Central memory CD8-positive, alpha-beta T cell (primary cell): ENCODE measurements at regions not wholly inside any gene's neighbourhood (a gene's known extent, or its start where the extent isn't known, plus 50 kb on each side); places are given as distances from the start of the nearest gene placed in this dataset.

Experiments used
- ATAC-seq: fragments of 150-1000 bp; cut with Tn5 transposase; replicated peaks from 2 replicates; pipeline ENCODE4 v1.10.0; 2022; ENCODE audit warnings: mild to moderate bottlenecking, moderate FRiP score, moderate number of reproducible peaks; ENCODE audit not compliant: poor library complexity, severe bottlenecking; ENCODE audit errors: extremely low read depth
- DNase-seq, 2 donors: peaks; one replicate each; pipeline ENCODE4 v3.0.0; 2021; ENCODE audit warnings: low spot score in 2 of 2
- H3K27ac Mint-ChIP-seq: one replicate; pipeline ENCODE4 v1.8.0; 2022; ENCODE audit warnings: low read depth, mild to moderate bottlenecking, moderate library complexity, mixed read lengths
- H3K27me3 Mint-ChIP-seq: one replicate; pipeline ENCODE4 v1.8.0; 2022; ENCODE audit warnings: mixed read lengths
- H3K36me3 Mint-ChIP-seq: one replicate; pipeline ENCODE4 v1.8.0; 2022; ENCODE audit warnings: mild to moderate bottlenecking, moderate library complexity, mixed read lengths; ENCODE audit not compliant: insufficient read depth
- H3K4me1 Mint-ChIP-seq: one replicate; pipeline ENCODE4 v1.8.0; 2022; ENCODE audit warnings: mixed read lengths
- H3K4me3 Mint-ChIP-seq: one replicate; pipeline ENCODE4 v1.8.0; 2022; ENCODE audit warnings: mild to moderate bottlenecking, moderate library complexity, mixed read lengths
- H3K9me3 Mint-ChIP-seq: one replicate; pipeline ENCODE4 v1.8.0; 2022; ENCODE audit warnings: mixed read lengths

GRCh38 chr4:189071241-189071640 is 869.4 kb upstream of the FRG1 start:
- H3K36me3 Mint-ChIP-seq: peaks cover 3% of the 10 kb centered on the region
- H3K9me3 Mint-ChIP-seq: peaks cover 22% of the 10 kb centered on the region
- no peak for DNase-seq
- H3K4me1 Mint-ChIP-seq: no peaks in the 10 kb centered on the region
- no peak for ATAC-seq
- no peak overlapping the region for H3K4me3 Mint-ChIP-seq
- H3K27me3 Mint-ChIP-seq: no peaks in the 10 kb centered on the region
- H3K27ac Mint-ChIP-seq: no peak overlapping the region

DNA sequence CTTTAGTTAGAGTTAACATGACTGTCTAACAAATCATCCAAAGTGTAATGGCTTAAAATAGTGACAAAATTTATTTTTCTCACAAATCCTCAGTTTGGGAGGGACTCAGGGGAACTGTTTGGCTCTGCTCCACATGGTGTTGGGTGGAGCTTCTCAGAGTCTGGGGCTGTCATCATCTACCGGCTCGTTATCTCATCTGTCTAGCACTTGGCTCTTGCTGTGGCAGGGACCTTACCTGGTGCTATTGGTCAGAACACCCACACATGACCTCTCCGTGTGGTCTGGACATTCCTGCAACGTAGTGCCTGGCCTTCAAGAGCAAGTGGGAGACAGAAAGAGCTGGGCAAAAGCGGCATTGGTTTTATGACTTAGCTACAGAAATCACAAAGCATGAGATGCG is 866.9 kb upstream of the FRG1 start:
- peaks cover 14% of the 10 kb centered on the region for H3K9me3 Mint-ChIP-seq
- H3K4me3 Mint-ChIP-seq: no peak overlapping the region
- no peak for ATAC-seq
- no peaks in the 10 kb centered on the region for H3K27me3 Mint-ChIP-seq
- H3K27ac Mint-ChIP-seq: no peak overlapping the region
- H3K36me3 Mint-ChIP-seq: peaks cover 3% of the 10 kb centered on the region
- no peaks in the 10 kb centered on the region for H3K4me1 Mint-ChIP-seq
- DNase-seq: no peak

GRCh38 chr4:189081826-189082225 is 858.8 kb upstream of the FRG1 start:
- no peaks in the 10 kb centered on the region for H3K27me3 Mint-ChIP-seq
- H3K4me3 Mint-ChIP-seq: no peak overlapping the region
- no peak for DNase-seq
- H3K27ac Mint-ChIP-seq: no peak overlapping the region
- H3K9me3 Mint-ChIP-seq: peaks cover 9% of the 10 kb centered on the region
- H3K4me1 Mint-ChIP-seq: no peaks in the 10 kb centered on the region
- no peaks in the 10 kb centered on the region for H3K36me3 Mint-ChIP-seq
- ATAC-seq: no peak

DNA sequence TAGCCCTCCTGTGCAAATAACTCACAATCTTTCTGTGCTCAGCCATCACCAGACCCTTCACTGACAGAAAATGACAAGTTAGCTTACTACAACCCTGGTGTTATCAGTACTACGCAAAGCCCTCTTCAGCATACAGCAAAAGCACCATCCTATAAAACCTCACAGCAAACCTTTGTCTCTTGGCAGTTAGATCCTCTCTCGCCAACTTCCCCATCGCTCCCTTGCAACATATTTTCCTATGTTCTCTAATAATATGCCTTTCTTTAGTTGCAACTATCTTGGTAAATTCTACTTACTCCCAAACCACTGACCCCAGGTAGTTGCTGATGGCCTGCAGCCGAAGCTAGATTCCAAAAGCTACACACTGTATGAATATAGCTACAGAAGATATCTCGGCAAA is 856.9 kb upstream of the FRG1 start:
- H3K27me3 Mint-ChIP-seq: no peaks in the 10 kb centered on the region
- H3K27ac Mint-ChIP-seq: no peak overlapping the region
- ATAC-seq: no peak
- DNase-seq: no peak
- no peaks in the 10 kb centered on the region for H3K36me3 Mint-ChIP-seq
- no peak overlapping the region for H3K4me3 Mint-ChIP-seq
- H3K4me1 Mint-ChIP-seq: no peaks in the 10 kb centered on the region
- peaks cover 13% of the 10 kb centered on the region for H3K9me3 Mint-ChIP-seq

GRCh38 chr4:189084671-189085070 is 856.0 kb upstream of the FRG1 start:
- no peak overlapping the region for H3K27ac Mint-ChIP-seq
- ATAC-seq: no peak
- no peaks in the 10 kb centered on the region for H3K27me3 Mint-ChIP-seq
- DNase-seq: no peak
- H3K4me3 Mint-ChIP-seq: no peak overlapping the region
- no peaks in the 10 kb centered on the region for H3K4me1 Mint-ChIP-seq
- H3K36me3 Mint-ChIP-seq: no peaks in the 10 kb centered on the region
- peaks cover 15% of the 10 kb centered on the region for H3K9me3 Mint-ChIP-seq

GRCh38 chr4:189087971-189088370 is 852.7 kb upstream of the FRG1 start:
- Mint-ChIP-seq H3K4me1 (no peaks in the 10 kb centered on the region), H3K9me3 (peaks cover 20% of the 10 kb centered on the region), H3K36me3 (no peaks in the 10 kb centered on the region), H3K27me3 (no peaks in the 10 kb centered on the region), H3K4me3 (no peak overlapping the region), H3K27ac (no peak overlapping the region)
- ATAC-seq (no peak), DNase-seq (no peak)

DNA sequence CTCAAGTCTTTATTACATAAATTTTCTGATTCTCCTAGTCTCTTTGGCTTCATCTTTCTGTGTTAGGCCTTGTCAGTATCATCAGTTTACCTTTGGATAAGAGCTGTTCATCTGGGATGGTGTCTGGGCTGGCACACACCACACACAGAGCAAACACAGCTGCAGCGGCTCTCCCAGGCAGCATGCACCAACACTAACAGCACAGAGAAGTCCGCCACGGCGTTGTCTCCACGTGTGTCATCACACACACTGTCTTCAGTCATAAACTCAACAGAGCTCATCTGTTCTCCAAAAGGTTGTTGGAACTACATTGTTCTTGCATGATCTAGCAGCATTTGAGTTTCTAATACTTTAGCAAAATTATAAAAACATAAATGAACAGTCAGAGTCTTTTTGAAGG is 851.9 kb upstream of the FRG1 start:
- H3K27ac Mint-ChIP-seq: no peak overlapping the region
- no peak for ATAC-seq

DNA sequence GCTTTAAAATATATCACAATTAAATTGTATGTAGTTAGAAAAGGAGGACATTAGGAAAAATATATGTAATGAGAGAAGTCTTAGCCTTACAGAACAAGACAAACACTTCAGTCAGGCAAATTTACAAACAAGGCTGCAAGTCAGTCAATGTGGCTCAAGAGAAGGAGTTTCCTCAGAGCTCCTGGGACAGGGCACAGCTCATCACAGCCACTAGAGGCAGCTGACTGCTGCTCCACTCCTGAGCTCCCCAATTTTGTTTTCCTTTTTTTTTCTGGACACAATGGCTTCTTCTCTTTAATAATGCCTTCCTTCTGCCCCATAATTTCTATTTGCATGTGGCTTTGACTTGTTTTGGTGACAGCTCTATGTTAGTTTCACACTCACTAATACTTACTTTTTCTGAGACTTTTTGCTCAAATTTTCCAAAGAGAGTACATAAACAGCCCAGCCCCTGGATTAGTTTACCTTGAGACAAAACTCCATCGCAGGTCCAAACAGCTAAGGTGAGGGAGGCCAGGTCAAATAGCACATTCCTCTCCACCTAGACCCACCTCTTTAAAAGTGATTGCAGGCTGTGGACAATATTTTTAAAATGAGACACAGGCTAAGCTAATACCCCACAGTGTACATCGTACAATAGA is 850.4 kb upstream of the FRG1 start:
- H3K27ac Mint-ChIP-seq: no peak overlapping the region
- no peaks in the 10 kb centered on the region for H3K4me1 Mint-ChIP-seq
- peaks cover 14% of the 10 kb centered on the region for H3K9me3 Mint-ChIP-seq
- ATAC-seq (no peak), DNase-seq (no peak)
- no peaks in the 10 kb centered on the region for H3K27me3 Mint-ChIP-seq
- no peak overlapping the region for H3K4me3 Mint-ChIP-seq
- no peaks in the 10 kb centered on the region for H3K36me3 Mint-ChIP-seq

More for the DNA sequence above, 851.9 kb upstream of the FRG1 start:
- H3K4me3 Mint-ChIP-seq: no peak overlapping the region
- H3K27me3 Mint-ChIP-seq: no peaks in the 10 kb centered on the region
- no peak for DNase-seq
- H3K9me3 Mint-ChIP-seq: peaks cover 14% of the 10 kb centered on the region
- no peaks in the 10 kb centered on the region for H3K4me1 Mint-ChIP-seq
- H3K36me3 Mint-ChIP-seq: no peaks in the 10 kb centered on the region

- DNase-seq: no peak
- Mint-ChIP-seq H3K4me3 (no peak overlapping the region), H3K4me1 (no peaks in the 10 kb centered on the region), H3K36me3 (no peaks in the 10 kb centered on the region), H3K27me3 (no peaks in the 10 kb centered on the region), H3K27ac (no peak overlapping the region), H3K9me3 (peaks cover 19% of the 10 kb centered on the region)
- no peak for ATAC-seq
Observed at GRCh38 chr4:189092581-189092980, 848.1 kb upstream of the FRG1 start.

- DNase-seq (no peak), ATAC-seq (no peak)
- no peaks in the 10 kb centered on the region for H3K27me3 Mint-ChIP-seq
- no peak overlapping the region for H3K4me3 Mint-ChIP-seq
- no peak overlapping the region for H3K27ac Mint-ChIP-seq
- no peaks in the 10 kb centered on the region for H3K4me1 Mint-ChIP-seq
- no peaks in the 10 kb centered on the region for H3K36me3 Mint-ChIP-seq
- peaks cover 24% of the 10 kb centered on the region for H3K9me3 Mint-ChIP-seq
Observed at GRCh38 chr4:189096108-189096507, 844.6 kb upstream of the FRG1 start.

DNA sequence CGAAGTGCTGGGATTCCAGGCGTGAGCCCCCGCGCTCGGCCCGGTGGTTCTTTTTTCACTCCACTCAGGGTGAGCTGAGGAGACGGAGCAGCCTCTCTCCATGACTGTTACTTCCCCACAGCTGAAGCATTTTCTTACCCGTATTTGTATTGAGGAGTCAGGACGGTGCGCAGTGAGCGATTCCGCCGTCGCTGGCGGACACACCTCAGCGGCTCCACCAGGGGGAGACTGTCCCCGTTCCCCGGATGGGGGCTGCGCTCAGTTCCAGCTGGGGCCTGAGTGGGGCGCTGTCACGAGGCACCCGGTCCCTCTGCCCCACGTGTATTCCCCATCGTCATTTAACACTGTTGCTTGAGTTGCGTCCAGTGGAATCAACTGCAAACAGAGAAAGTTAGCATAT is 844.0 kb upstream of the FRG1 start:
- Mint-ChIP-seq H3K27ac (no peak overlapping the region), H3K4me3 (no peak overlapping the region), H3K9me3 (peaks cover 24% of the 10 kb centered on the region), H3K4me1 (no peaks in the 10 kb centered on the region), H3K36me3 (no peaks in the 10 kb centered on the region), H3K27me3 (no peaks in the 10 kb centered on the region)
- DNase-seq (no peak), ATAC-seq (no peak)

- no peak overlapping the region for H3K27ac Mint-ChIP-seq
Observed at GRCh38 chr4:189098932-189099696, 841.6 kb upstream of the FRG1 start.

DNA sequence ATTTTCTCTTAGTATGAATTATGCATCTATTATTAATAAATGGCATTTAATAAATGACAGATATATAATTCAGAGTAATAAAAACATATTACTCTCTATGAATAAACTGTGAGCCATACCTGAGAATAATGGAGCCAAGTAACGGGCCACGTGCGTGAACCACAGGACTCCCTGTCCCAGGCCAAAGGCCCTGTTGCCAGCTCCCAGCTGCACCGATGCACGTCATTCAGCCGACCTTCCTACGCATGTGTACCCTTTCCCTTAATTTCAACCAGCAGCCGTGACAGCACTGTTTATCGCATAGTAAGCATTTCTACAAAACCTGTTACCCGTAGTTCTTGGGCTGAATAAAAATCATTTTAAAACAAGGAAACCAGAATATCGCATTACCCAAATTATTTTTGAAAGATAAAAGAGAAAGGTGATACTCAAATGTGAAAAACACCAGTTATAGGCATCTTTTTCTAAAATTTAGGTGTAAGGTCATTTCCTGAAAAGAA is 827.2 kb upstream of the FRG1 start:
- Mint-ChIP-seq H3K4me3 (no peak overlapping the region), H3K9me3 (peaks cover 17% of the 10 kb centered on the region), H3K27me3 (no peaks in the 10 kb centered on the region), H3K27ac (no peak overlapping the region), H3K4me1 (no peaks in the 10 kb centered on the region), H3K36me3 (no peaks in the 10 kb centered on the region)
- no peak for DNase-seq
- ATAC-seq: no peak

More at GRCh38 chr4:189098932-189099696, 841.6 kb upstream of the FRG1 start:
- DNase-seq (no peak), ATAC-seq (no peak)
- no peak overlapping the region for H3K4me3 Mint-ChIP-seq
- peaks cover 18% of the 10 kb centered on the region for H3K9me3 Mint-ChIP-seq
- H3K27me3 Mint-ChIP-seq: no peaks in the 10 kb centered on the region
- H3K36me3 Mint-ChIP-seq: no peaks in the 10 kb centered on the region
- H3K4me1 Mint-ChIP-seq: no peaks in the 10 kb centered on the region
